Brain microvascular endothelial cell (primary cell): ENCODE measurements at regions not wholly inside any gene's neighbourhood (a gene's known extent, or its start where the extent isn't known, plus 50 kb on each side); places are given as distances from the start of the nearest gene placed in this dataset.
"Not testable (repeated sequence)": the region's sequence is repeated elsewhere in the genome, so short reads cannot be mapped to it uniquely, and the experiment has no call there.

ENCODE experiments used
- DNase-seq: peaks from one replicate; pipeline ENCODE4 v3.0.0-alpha.2; 2020
- H3K27ac ChIP-seq: fragments of 250-450 bp; sonication (Bioruptor Pico); 2 replicates; pipeline ENCODE4 v1.5.1; 2020; ENCODE audit warnings: mild to moderate bottlenecking, moderate library complexity
- H3K27me3 ChIP-seq: fragments of 250-450 bp; sonication (Bioruptor Pico); replicated peaks from 2 replicates; pipeline ENCODE4 v1.5.1; 2020; ENCODE audit warnings: mild to moderate bottlenecking
- H3K36me3 ChIP-seq: fragments of 250-450 bp; sonication (Bioruptor Pico); replicated peaks from 2 replicates; pipeline ENCODE4 v1.5.1; 2020; ENCODE audit warnings: mild to moderate bottlenecking
- H3K4me3 ChIP-seq: 2 replicates; pipeline ENCODE4 v1.5.1; 2011; ENCODE audit warnings: low read depth, mild to moderate bottlenecking, control low read depth, low read length, moderate library complexity
- in situ Hi-C: cut with HindIII; loops from 2 replicates; pipeline ENCODE4 v1.10.0; 2017; ENCODE audit warnings: low sequenced_read_pairs, low pct_ligation_motif_present
- TF ChIP-seq, protein P1 (sequence below): IDR thresholded peaks from 2 replicates; pipeline ENCODE4 v1.5.1; 2011; ENCODE audit warnings: low read depth, mild to moderate bottlenecking, moderate library complexity, low read length, control low read depth, inconsistent platforms; ENCODE audit errors: missing control alignments

DNA sequence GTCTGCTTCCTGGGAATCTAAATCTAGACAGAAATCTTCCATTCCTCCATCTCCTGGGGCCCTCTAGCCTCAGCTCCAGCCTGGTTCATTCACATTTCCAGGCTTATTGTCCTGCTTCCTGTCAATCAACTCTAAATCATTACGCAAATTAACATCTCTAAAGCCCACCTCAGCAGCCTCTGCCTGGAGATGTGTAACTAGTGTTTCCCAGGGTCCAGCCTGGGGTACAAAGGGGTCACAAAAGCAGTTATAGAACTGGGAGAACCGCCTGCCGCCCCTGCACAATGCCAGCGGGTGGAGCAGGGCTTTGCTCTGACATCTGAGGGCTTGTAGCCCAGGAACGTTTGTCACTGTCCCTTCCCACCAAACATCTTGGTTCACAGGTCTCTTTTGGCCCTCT lies 373.5 kb downstream of the RRAGC start:
- in situ Hi-C loops = no loop called here
- H3K4me3 ChIP-seq = no peak overlapping the region
- no peaks in the 10 kb centered on the region for H3K27me3 ChIP-seq

DNA sequence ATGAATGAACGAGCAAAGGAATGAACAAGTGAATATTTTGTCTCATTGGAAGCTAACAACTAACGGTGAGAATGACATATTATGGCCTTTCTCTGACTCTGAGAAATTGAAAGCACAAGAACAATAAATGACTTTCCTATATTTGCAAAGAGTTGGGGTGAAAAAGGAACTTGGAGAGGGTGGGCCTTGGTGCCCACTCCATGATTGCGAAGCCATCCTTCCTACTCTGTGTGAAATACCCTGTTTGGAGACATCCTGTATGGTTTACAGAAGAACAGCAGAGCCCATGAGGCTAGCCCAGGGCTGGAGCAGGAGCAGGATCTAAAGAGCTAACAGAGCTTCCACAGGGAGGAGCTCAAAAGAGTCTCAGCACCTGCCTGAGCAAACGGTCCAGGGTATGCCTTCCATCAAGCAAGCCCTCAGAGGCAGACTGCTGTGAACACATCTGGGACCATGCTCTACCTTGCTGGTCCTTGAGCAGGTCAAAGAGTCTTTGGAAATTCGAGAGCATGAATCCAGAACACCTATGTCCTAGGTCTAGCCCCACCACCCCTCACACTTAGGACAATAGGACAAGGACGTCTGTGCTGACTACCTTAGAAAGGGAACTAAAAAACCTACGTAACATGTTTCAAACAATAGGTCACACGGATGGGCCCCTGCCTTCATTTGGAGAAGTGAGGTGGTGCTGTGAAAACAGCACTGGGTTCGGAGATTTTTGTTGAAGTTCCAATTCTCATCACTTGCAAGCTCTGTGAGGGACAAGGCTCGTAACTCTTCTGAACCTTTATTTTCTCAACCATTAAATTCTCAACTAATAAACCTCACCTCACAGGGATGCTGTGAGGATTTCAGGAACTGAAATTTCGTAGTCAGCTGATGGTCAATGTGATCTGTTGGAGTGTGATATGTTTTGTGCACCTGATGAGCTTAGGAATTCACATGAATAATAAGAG lies 377.4 kb downstream of the RRAGC start:
- DNase-seq = no peak
- in situ Hi-C loops = no loop called here
- H3K27ac ChIP-seq = no peak overlapping the region

More for the DNA sequence above, 373.5 kb downstream of the RRAGC start:
- Histone ChIP-seq H3K27ac (no peak overlapping the region), H3K36me3 (no peaks in the 10 kb centered on the region)
- TF ChIP-seq, protein P1, sequence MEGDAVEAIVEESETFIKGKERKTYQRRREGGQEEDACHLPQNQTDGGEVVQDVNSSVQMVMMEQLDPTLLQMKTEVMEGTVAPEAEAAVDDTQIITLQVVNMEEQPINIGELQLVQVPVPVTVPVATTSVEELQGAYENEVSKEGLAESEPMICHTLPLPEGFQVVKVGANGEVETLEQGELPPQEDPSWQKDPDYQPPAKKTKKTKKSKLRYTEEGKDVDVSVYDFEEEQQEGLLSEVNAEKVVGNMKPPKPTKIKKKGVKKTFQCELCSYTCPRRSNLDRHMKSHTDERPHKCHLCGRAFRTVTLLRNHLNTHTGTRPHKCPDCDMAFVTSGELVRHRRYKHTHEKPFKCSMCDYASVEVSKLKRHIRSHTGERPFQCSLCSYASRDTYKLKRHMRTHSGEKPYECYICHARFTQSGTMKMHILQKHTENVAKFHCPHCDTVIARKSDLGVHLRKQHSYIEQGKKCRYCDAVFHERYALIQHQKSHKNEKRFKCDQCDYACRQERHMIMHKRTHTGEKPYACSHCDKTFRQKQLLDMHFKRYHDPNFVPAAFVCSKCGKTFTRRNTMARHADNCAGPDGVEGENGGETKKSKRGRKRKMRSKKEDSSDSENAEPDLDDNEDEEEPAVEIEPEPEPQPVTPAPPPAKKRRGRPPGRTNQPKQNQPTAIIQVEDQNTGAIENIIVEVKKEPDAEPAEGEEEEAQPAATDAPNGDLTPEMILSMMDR = no peak
- no peak for DNase-seq

DNA sequence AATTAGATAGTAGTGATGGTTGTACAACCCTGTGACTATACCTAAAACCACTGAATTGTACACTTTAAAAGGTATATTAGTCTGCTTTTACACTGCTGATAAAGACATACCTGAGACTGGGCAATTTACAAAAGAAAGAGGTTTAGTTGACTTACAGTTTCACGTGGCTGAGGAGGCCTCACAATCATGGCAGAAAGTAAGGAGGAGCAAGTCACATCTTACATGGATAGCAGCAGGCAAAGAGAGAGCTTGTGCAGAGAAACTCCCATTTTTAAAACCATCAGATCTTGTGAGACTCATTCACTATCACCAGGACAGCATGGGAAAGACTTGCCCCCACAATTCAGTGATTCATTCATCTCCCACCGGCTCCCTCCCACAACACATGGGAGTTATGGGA lies 379.9 kb downstream of the RRAGC start:
- in situ Hi-C loops = not testable (repeated sequence)

More for the DNA sequence above, 377.4 kb downstream of the RRAGC start:
- H3K36me3 ChIP-seq = no peaks in the 10 kb centered on the region
- TF ChIP-seq, protein P1 = no peak
- no peak overlapping the region for H3K4me3 ChIP-seq
- peaks cover 6% of the 10 kb centered on the region for H3K27me3 ChIP-seq

DNA sequence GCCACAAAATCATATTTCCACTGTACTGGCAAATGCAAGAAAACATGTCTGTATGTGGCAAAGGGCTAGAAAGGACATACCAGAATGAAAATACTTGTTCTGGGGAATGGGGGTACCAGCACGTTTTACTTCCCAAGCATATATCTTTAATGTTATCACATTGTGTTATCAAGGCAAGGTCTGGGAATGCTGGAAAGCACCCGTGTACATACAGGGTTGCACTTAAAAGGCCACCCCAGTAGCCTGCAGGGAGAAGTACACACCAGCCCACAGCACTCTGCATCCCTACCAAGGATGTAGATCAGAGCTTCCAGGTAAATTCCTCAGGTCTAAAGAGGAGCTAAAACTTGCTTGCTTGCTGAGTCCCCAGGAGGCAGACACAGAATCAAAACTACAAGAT lies 381.8 kb downstream of the RRAGC start:
- no peak overlapping the region for H3K4me3 ChIP-seq
- in situ Hi-C loops = no loop called here
- H3K27ac ChIP-seq = no peak overlapping the region
- DNase-seq = no peak
- TF ChIP-seq, protein P1 = no peak
- H3K27me3 ChIP-seq = peaks cover 27% of the 10 kb centered on the region
- H3K36me3 ChIP-seq = no peaks in the 10 kb centered on the region

More for the DNA sequence above, 379.9 kb downstream of the RRAGC start:
- H3K36me3 ChIP-seq, DNase-seq, H3K27ac ChIP-seq, H3K4me3 ChIP-seq: not testable (repeated sequence)
- H3K27me3 ChIP-seq = peaks cover 25% of the 10 kb centered on the region

DNA sequence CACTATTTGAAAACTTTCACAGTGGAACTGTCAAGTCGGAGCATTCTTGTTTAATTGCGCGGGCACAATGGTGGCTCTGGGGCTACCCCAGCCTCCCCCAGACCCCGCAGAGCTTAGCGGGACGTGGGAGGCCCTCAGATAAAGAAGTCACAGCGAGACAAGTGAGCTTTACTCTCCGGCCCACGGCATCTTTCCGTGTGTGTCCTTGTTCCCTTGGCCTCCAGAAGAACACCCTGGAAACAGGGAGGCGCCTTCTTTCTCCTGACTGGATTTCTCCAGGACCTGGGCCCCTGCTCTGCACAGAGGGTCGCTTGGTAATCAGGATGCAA lies 382.8 kb downstream of the RRAGC start:
- peaks cover 27% of the 10 kb centered on the region for H3K27me3 ChIP-seq
- DNase-seq = no peak

More for the DNA sequence above, 382.8 kb downstream of the RRAGC start:
- no peak overlapping the region for H3K4me3 ChIP-seq
- no peak overlapping the region for H3K27ac ChIP-seq
- TF ChIP-seq, protein P1 = no peak
- H3K36me3 ChIP-seq = no peaks in the 10 kb centered on the region
- in situ Hi-C loops = no loop called here
